Endodermal cell (in vitro differentiated cells): ENCODE measurements at regions not wholly inside any gene's neighbourhood (a gene's known extent, or its start where the extent isn't known, plus 50 kb on each side); places are given as distances from the start of the nearest gene placed in this dataset.

ENCODE experiments used
- DNase-seq: peaks from one replicate; pipeline ENCODE4 v3.0.0-alpha.2; 2017
- H3K27ac ChIP-seq: 2 replicates; pipeline ENCODE4 v1.5.1; 2013; ENCODE audit warnings: mild to moderate bottlenecking, low read depth, low read length, moderate library complexity
- H3K27me3 ChIP-seq: 2 replicates; pipeline ENCODE4 v1.6.1; 2013; ENCODE audit warnings: mild to moderate bottlenecking, low read length, moderate library complexity; ENCODE audit not compliant: insufficient read depth, control insufficient read depth, poor library complexity, severe bottlenecking
- H3K36me3 ChIP-seq: 2 replicates; pipeline ENCODE4 v1.7.0; 2013; ENCODE audit warnings: mild to moderate bottlenecking, low read length, moderate library complexity; ENCODE audit not compliant: control insufficient read depth, insufficient read depth
- H3K4me1 ChIP-seq: one replicate; pipeline ENCODE4 v1.7.0; 2013; ENCODE audit warnings: low read length; ENCODE audit not compliant: control insufficient read depth, insufficient read depth
- H3K4me3 ChIP-seq: 2 replicates; pipeline ENCODE4 v1.5.1; 2013; ENCODE audit warnings: mild to moderate bottlenecking, low read length, moderate library complexity
- H3K9ac ChIP-seq: 2 replicates; pipeline ENCODE4 v1.6.1; 2013; ENCODE audit warnings: mild to moderate bottlenecking, low read length, moderate library complexity; ENCODE audit not compliant: poor library complexity, severe bottlenecking; ENCODE audit errors: extremely low read depth
- H3K9me3 ChIP-seq: 2 replicates; pipeline ENCODE4 v1.6.1; 2013; ENCODE audit warnings: mild to moderate bottlenecking, low read length, moderate library complexity; ENCODE audit not compliant: control insufficient read depth
- H3K27ac Mint-ChIP-seq: 2 replicates; pipeline ENCODE4 v1.8.0; 2020; ENCODE audit warnings: mixed read lengths
- H3K27me3 Mint-ChIP-seq: 2 replicates; pipeline ENCODE4 v1.8.0; 2021; ENCODE audit warnings: mild to moderate bottlenecking, mixed read lengths; ENCODE audit not compliant: insufficient read depth
- H3K36me3 Mint-ChIP-seq: 2 replicates; pipeline ENCODE4 v1.8.0; 2020; ENCODE audit warnings: low read depth, mixed read lengths
- H3K4me1 Mint-ChIP-seq: 2 replicates; pipeline ENCODE4 v1.8.0; 2020; ENCODE audit warnings: mixed read lengths
- H3K4me3 Mint-ChIP-seq: 2 replicates; pipeline ENCODE4 v1.8.0; 2020; ENCODE audit warnings: mild to moderate bottlenecking, moderate library complexity, mixed read lengths
- H3K9me3 Mint-ChIP-seq: 2 replicates; pipeline ENCODE4 v1.8.0; 2020; ENCODE audit warnings: mild to moderate bottlenecking, mixed read lengths
- WGBS, 2 experiments: methylation state at CpG; one replicate each; pipeline versions ENCODE4 v1.1.5 to v1.1.7; 2013; ENCODE audit warnings: missing lambda C conversion rate in 2 of 2, mixed read lengths in 1 of 2; ENCODE audit not compliant: insufficient coverage in 1 of 2, insufficient read length in 1 of 2; 5-methylcytosine and 5-hydroxymethylcytosine counted together
- TF ChIP-seq, protein P1 (sequence below): fragments of 200-600 bp; sonication (generic); conservative IDR thresholded peaks from 2 replicates; pipeline ENCODE4 v1.5.0; 2021; ENCODE audit warnings: antibody characterized with exemption, mild to moderate bottlenecking

DNA sequence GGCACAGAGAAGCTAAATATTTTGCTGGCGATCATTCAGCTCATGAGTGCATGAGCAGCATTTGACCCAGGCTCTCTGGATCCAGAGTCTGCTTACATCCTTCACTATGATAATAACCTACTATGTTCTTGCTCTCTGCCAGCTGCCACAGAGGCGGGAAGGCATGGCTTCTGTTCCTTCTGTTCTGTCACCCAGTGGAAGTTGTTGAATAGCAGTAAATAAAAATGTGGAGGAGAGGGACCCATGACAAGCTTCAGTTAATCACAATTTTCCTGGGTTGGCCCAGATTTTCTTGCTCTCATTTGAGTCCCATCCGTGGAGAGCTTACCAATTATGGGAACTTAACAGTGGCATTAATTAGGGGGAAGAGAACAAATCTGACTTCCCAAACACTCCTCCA, 250.1 kb upstream of the NOCT start:
- H3K4me3 ChIP-seq = no peak overlapping the region
- WGBS, 2 experiments = 87% methylated on average over 3 of the region's 3 CpGs; no CpG with 5 or more reads in 1 of the 2 experiments
- Mint-ChIP-seq H3K9me3 (no peaks in the 10 kb centered on the region), H3K36me3 (no peaks in the 10 kb centered on the region), H3K4me3 (no peak overlapping the region), H3K4me1 (no peaks in the 10 kb centered on the region), H3K27me3 (no peaks in the 10 kb centered on the region), H3K27ac (no peak overlapping the region)
- no peaks in the 10 kb centered on the region for H3K27me3 ChIP-seq
- H3K9me3 ChIP-seq = no peaks in the 10 kb centered on the region
- TF ChIP-seq, protein P1, sequence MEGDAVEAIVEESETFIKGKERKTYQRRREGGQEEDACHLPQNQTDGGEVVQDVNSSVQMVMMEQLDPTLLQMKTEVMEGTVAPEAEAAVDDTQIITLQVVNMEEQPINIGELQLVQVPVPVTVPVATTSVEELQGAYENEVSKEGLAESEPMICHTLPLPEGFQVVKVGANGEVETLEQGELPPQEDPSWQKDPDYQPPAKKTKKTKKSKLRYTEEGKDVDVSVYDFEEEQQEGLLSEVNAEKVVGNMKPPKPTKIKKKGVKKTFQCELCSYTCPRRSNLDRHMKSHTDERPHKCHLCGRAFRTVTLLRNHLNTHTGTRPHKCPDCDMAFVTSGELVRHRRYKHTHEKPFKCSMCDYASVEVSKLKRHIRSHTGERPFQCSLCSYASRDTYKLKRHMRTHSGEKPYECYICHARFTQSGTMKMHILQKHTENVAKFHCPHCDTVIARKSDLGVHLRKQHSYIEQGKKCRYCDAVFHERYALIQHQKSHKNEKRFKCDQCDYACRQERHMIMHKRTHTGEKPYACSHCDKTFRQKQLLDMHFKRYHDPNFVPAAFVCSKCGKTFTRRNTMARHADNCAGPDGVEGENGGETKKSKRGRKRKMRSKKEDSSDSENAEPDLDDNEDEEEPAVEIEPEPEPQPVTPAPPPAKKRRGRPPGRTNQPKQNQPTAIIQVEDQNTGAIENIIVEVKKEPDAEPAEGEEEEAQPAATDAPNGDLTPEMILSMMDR = no peak
- H3K27ac ChIP-seq = no peak overlapping the region
- no peak overlapping the region for H3K9ac ChIP-seq
- DNase-seq = no peak
- H3K4me1 ChIP-seq = no peaks in the 10 kb centered on the region
- no peaks in the 10 kb centered on the region for H3K36me3 ChIP-seq

DNA sequence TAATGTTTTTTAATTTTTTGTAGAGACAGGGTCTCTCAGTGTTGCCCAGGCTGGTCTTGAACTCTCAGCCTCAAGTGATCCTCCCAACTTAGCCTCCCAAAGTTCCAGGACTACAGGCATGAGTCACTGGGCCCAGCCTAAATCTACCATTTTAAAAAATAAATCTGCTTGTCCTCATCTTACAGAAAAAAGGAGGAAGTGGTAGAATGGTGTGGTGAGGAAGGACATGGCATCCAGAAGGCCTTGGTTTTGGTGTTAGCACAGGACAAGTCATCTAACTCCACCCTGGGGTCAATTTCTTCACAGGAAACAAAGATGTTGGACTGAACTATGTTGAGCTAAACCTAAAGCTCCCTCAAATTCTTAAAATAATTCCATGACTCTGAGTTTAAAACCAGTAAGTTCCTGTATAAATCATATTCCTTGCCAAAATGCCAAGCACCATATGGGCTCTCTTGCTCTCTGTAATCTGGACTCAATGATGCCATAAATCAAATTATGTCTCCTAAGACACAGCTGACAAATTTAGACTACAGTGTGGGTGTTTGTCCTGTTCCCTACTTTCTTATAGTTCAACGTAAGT, 253.9 kb upstream of the NOCT start:
- H3K27ac Mint-ChIP-seq = no peak overlapping the region
- no peaks in the 10 kb centered on the region for H3K9me3 ChIP-seq

GRCh38 chr4:138759554-138759902, 256.1 kb upstream of the NOCT start:
- DNase-seq = peak; percentile 45
- Histone ChIP-seq H3K36me3 (no peaks in the 10 kb centered on the region), H3K4me1 (no peaks in the 10 kb centered on the region), H3K27me3 (no peaks in the 10 kb centered on the region), H3K9me3 (peaks cover 8% of the 10 kb centered on the region), H3K27ac (no peak overlapping the region), H3K9ac (no peak overlapping the region), H3K4me3 (no peak overlapping the region)
- Mint-ChIP-seq H3K27ac (no peak overlapping the region), H3K27me3 (no peaks in the 10 kb centered on the region), H3K4me1 (peaks cover 8% of the 10 kb centered on the region), H3K4me3 (no peak overlapping the region), H3K36me3 (no peaks in the 10 kb centered on the region), H3K9me3 (no peaks in the 10 kb centered on the region)
- TF ChIP-seq, protein P1 = no peak
- 83 to 87% methylated on average over 2 of the region's 2 CpGs for WGBS, 2 experiments

More for the DNA sequence above, 253.9 kb upstream of the NOCT start:
- H3K4me3 ChIP-seq = no peak overlapping the region
- no peaks in the 10 kb centered on the region for H3K9me3 Mint-ChIP-seq
- H3K4me1 Mint-ChIP-seq = peaks cover 8% of the 10 kb centered on the region
- H3K9ac ChIP-seq = no peak overlapping the region
- no peaks in the 10 kb centered on the region for H3K4me1 ChIP-seq
- no peak overlapping the region for H3K4me3 Mint-ChIP-seq
- TF ChIP-seq, protein P1 = no peak
- H3K27ac ChIP-seq = no peak overlapping the region
- no peaks in the 10 kb centered on the region for H3K27me3 ChIP-seq
- no peaks in the 10 kb centered on the region for H3K36me3 Mint-ChIP-seq
- DNase-seq = no peak
- WGBS, 2 experiments = 95 to 100% methylated on average over 1 of the region's 1 CpG
- no peaks in the 10 kb centered on the region for H3K27me3 Mint-ChIP-seq
- no peaks in the 10 kb centered on the region for H3K36me3 ChIP-seq
